GM12801 (cell line): ENCODE measurements at regions not wholly inside any gene's neighbourhood (a gene's known extent, or its start where the extent isn't known, plus 50 kb on each side); places are given as distances from the start of the nearest gene placed in this dataset.

Source experiments
- TF ChIP-seq, protein P1 (sequence below): IDR thresholded peaks from one replicate; pipeline ENCODE4 v1.5.1; 2011; ENCODE audit warnings: control low read depth; ENCODE audit not compliant: insufficient read length; ENCODE audit errors: extremely low read depth

DNA sequence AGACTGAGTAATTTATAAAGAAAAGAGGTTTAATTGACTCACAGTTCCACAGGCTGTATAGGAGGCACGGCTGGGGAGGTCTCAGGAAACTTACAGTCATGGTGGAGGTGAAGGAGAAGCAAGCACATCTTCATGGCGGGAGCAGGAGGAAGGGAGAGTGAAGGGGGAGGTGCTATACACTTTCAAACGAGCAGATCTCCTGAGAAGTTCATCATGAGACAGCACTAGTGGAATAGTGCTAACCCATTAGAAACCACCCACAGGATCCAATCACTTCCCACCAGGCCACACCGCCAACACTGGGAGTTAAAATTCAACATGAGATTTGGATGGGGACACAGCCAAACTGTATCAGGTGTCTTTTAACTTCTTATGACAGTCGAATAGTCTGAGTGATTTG, 1459.3 kb upstream of the ACO1 start:
- TF ChIP-seq, protein P1, sequence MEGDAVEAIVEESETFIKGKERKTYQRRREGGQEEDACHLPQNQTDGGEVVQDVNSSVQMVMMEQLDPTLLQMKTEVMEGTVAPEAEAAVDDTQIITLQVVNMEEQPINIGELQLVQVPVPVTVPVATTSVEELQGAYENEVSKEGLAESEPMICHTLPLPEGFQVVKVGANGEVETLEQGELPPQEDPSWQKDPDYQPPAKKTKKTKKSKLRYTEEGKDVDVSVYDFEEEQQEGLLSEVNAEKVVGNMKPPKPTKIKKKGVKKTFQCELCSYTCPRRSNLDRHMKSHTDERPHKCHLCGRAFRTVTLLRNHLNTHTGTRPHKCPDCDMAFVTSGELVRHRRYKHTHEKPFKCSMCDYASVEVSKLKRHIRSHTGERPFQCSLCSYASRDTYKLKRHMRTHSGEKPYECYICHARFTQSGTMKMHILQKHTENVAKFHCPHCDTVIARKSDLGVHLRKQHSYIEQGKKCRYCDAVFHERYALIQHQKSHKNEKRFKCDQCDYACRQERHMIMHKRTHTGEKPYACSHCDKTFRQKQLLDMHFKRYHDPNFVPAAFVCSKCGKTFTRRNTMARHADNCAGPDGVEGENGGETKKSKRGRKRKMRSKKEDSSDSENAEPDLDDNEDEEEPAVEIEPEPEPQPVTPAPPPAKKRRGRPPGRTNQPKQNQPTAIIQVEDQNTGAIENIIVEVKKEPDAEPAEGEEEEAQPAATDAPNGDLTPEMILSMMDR: no peak

DNA sequence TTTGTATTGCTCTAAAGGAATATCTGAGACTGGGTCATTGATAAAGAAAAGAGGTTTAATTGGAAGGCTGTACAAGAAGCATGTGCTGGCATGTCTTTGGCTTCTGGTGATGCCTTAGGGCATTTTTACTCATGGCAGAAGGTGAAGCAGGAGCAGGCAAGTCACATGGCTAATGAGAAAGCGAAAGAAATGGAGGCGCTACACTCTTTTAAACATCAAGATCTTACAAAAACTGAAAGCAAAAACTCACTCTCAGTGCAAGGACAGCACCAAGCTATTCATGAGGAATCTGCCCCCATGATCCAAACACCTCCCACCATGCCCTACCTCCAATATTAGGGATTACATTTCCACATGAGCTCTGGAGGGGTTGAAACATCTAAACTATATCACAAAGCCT, 1458.8 kb upstream of the ACO1 start:
- TF ChIP-seq, protein P1: no peak

GRCh38 chr9:30928045-30928444, 1456.4 kb upstream of the ACO1 start:
- TF ChIP-seq, protein P1: no peak

DNA sequence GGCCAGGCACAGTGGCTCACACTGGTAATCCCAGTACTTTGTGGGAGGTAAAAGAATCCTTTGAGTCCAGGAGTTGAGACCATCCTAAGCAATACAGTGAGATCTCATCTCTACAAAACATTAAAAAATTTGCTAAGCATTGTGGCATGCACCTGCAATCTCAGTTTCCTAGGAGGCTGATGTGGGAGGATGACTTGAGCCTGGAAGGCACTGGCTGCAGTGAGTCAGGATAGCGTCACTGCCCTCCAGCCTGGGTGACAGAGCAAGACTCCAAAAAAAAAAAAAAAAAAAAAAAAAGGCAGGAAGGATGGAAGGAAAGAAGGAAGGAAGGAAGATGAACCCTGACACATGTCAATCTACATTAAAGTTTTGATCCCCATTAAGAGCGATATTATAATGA, 1452.2 kb upstream of the ACO1 start:
- TF ChIP-seq, protein P1: no peak

DNA sequence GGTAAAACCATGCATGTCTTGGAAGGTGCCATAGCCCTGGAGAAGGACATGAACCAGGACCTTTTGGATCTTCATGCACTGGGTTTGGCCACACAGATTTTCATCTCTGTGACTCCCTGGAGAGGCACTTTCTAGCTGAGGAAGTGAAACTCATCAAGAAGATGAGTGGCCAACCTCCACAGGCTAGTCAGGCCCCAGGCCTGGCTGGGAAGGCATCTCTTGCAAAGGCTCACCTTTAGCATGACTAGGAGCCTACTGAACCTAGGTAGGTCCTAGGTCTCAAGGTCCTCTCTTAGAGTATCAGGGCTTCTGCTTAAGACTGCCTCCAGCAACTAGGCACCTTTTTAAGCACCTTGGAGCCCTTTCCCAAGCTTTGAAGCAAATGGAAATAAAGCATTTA, 1448.7 kb upstream of the ACO1 start:
- TF ChIP-seq, protein P1: no peak

DNA sequence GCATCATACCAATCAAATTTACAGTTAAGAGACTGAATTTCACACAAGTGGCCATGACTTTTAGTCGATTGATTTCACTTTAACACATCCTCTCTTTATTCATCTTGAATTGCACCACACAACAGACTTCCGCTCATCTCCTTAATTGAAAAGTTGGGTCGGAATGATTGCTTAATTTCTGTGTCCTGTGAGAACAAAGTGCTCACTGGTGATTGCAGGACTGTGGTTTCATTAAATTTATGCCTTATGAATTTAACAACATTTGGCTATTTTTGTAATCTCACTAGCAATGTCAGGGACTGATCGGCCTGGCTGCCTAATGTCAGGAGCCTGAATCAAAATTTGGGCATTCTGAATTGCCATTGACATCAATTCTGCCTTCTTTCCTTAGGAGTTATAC, 1447.3 kb upstream of the ACO1 start:
- TF ChIP-seq, protein P1: no peak

- TF ChIP-seq, protein P1: no peak
Observed at GRCh38 chr9:30943446-30944224, 1440.8 kb upstream of the ACO1 start.

- TF ChIP-seq, protein P1: no peak
Observed at GRCh38 chr9:30944225-30944569, 1440.2 kb upstream of the ACO1 start.
